VCaP (cell line): ENCODE measurements at regions not wholly inside any gene's neighbourhood (a gene's known extent, or its start where the extent isn't known, plus 50 kb on each side); places are given as distances from the start of the nearest gene placed in this dataset.

ENCODE experiments used
- H3K27ac ChIP-seq: fragments of 450-650 bp; 2 replicates; pipeline ENCODE4 v1.5.1; 2017
- CTCF ChIP-seq: fragments of 450-650 bp; conservative IDR thresholded peaks from 2 replicates; pipeline ENCODE4 v1.5.1; 2017; ENCODE audit warnings: mild to moderate bottlenecking, moderate library complexity

GRCh38 chr5:3035452-3035851 lies 284.0 kb upstream of the IRX2 start:
- no peak for TF ChIP-seq CTCF

GRCh38 chr5:3034881-3035280 lies 283.4 kb upstream of the IRX2 start:
- TF ChIP-seq CTCF: no peak
- H3K27ac ChIP-seq: no peak overlapping the region

More at GRCh38 chr5:3035452-3035851, 284.0 kb upstream of the IRX2 start:
- H3K27ac ChIP-seq: no peak overlapping the region

GRCh38 chr5:3034449-3034848 lies 283.0 kb upstream of the IRX2 start:
- TF ChIP-seq CTCF: no peak
- H3K27ac ChIP-seq: no peak overlapping the region

- no peak for TF ChIP-seq CTCF
- H3K27ac ChIP-seq: no peak overlapping the region
Observed at GRCh38 chr5:3033033-3033755, 281.7 kb upstream of the IRX2 start.

GRCh38 chr5:3032513-3032912 lies 281.0 kb upstream of the IRX2 start:
- no peak for TF ChIP-seq CTCF
- no peak overlapping the region for H3K27ac ChIP-seq

GRCh38 chr5:3031733-3032378 lies 280.4 kb upstream of the IRX2 start:
- no peak overlapping the region for H3K27ac ChIP-seq
- TF ChIP-seq CTCF: no peak

- TF ChIP-seq CTCF: no peak
Observed at GRCh38 chr5:3030511-3031165, 279.2 kb upstream of the IRX2 start.

More at GRCh38 chr5:3030511-3031165, 279.2 kb upstream of the IRX2 start:
- no peak overlapping the region for H3K27ac ChIP-seq
